ENCODE measurements at regions not wholly inside any gene's neighbourhood (a gene's known extent, or its start where the extent isn't known, plus 50 kb on each side); places are given as distances from the start of the nearest gene placed in this dataset.

- TF ChIP-seq, protein P1, sequence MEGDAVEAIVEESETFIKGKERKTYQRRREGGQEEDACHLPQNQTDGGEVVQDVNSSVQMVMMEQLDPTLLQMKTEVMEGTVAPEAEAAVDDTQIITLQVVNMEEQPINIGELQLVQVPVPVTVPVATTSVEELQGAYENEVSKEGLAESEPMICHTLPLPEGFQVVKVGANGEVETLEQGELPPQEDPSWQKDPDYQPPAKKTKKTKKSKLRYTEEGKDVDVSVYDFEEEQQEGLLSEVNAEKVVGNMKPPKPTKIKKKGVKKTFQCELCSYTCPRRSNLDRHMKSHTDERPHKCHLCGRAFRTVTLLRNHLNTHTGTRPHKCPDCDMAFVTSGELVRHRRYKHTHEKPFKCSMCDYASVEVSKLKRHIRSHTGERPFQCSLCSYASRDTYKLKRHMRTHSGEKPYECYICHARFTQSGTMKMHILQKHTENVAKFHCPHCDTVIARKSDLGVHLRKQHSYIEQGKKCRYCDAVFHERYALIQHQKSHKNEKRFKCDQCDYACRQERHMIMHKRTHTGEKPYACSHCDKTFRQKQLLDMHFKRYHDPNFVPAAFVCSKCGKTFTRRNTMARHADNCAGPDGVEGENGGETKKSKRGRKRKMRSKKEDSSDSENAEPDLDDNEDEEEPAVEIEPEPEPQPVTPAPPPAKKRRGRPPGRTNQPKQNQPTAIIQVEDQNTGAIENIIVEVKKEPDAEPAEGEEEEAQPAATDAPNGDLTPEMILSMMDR (conservative IDR thresholded peaks at IDR 0.05; ENCODE audit: low read depth, low read length), result no peak
- no peak for TF ChIP-seq EZH2 (IDR thresholded peaks at IDR 0.05; ENCODE audit: low read length, unreplicated experiment)
- TF ChIP-seq EZH2phosphoT487 (IDR thresholded peaks at IDR 0.05; ENCODE audit: borderline replicate concordance, low read length), result no peak
- no peaks in the 10 kb centered on the region for H3K4me1 ChIP-seq (ENCODE audit: insufficient read depth, low read length)
- POLR2A ChIA-PET (ENCODE audit: unreplicated experiment), result no interaction called here
- CTCF ChIA-PET, result no interaction called here
- no peak overlapping the region for H3K4me2 ChIP-seq (ENCODE audit: low read length)
- intact Hi-C loops (cut with micrococcal nuclease), result no loop called here
- ATAC-seq (no peak), DNase-seq (no peak)
- H3F3A ChIP-seq (ENCODE audit: low read length, unreplicated experiment), result no peaks in the 10 kb centered on the region
- no peak overlapping the region for H3K27ac ChIP-seq (ENCODE audit: low read length)
- no TSS peak for BruUV-seq (replicated peaks)
- no peaks in the 10 kb centered on the region for H3K79me2 ChIP-seq (ENCODE audit: low read length)
- peaks cover 25% of the 10 kb centered on the region for H3K9me3 ChIP-seq (ENCODE audit: low read length)
- no peaks in the 10 kb centered on the region for H4K20me1 ChIP-seq (ENCODE audit: low read length)
- no peaks in the 10 kb centered on the region for H3K27me3 ChIP-seq (ENCODE audit: low read length)
- H3K9me2 ChIP-seq (replicated peaks; ENCODE audit: low read length), result no peaks in the 10 kb centered on the region
- H2AFZ ChIP-seq (ENCODE audit: low read length), result no peak overlapping the region
- no peak overlapping the region for H3K9ac ChIP-seq (ENCODE audit: low read length)
- H3K4me3 ChIP-seq (ENCODE audit: low read length), result no peak overlapping the region
- H3K36me3 ChIP-seq (ENCODE audit: low read depth, low read length), result no peaks in the 10 kb centered on the region
Observed at GRCh38 chr20:40176098-40176841, 512.8 kb downstream of the MAFB start.

DNA sequence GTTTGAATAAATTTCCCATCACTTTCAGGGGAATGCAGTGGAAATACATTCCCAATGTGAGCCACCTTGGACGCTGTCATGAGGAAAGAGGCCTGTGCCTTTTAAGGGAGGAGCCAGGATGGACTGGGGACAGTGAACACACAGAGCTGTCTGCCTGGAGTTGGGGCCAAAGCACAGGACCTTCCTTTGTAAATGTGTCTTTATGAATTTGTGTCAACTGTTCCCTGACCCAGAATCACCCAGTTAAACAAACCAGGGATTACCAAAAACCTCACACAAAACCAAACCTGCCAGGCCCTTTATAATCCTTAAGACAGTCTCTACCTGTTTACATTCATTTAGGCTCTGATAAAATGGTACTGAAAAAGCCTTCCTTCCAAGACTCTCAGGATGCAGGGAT, 513.7 kb downstream of the MAFB start:
- no peaks in the 10 kb centered on the region for H3K79me2 ChIP-seq (ENCODE audit: low read length)
- H3K9me2 ChIP-seq (replicated peaks; ENCODE audit: low read length), result no peaks in the 10 kb centered on the region
- no peaks in the 10 kb centered on the region for H3K4me1 ChIP-seq (ENCODE audit: insufficient read depth, low read length)
- no peak for ATAC-seq
- H3K9me3 ChIP-seq (ENCODE audit: low read length), result peaks cover 25% of the 10 kb centered on the region
- no peak for DNase-seq
- no peaks in the 10 kb centered on the region for H3K36me3 ChIP-seq (ENCODE audit: low read depth, low read length)
- H3K9ac ChIP-seq (ENCODE audit: low read length), result no peak overlapping the region
- ChIA-PET POLR2A (ENCODE audit: unreplicated experiment) (no interaction called here), CTCF (no interaction called here)
- TF ChIP-seq EZH2 (IDR thresholded peaks at IDR 0.05; ENCODE audit: low read length, unreplicated experiment) (no peak), EZH2phosphoT487 (IDR thresholded peaks at IDR 0.05; ENCODE audit: borderline replicate concordance, low read length) (no peak)
- TF ChIP-seq, protein P1 (conservative IDR thresholded peaks at IDR 0.05; ENCODE audit: low read depth, low read length), result no peak
- no peak overlapping the region for H3K4me2 ChIP-seq (ENCODE audit: low read length)
- intact Hi-C loops (cut with micrococcal nuclease), result no loop called here
- no peak overlapping the region for H2AFZ ChIP-seq (ENCODE audit: low read length)
- H4K20me1 ChIP-seq (ENCODE audit: low read length), result no peaks in the 10 kb centered on the region
- H3F3A ChIP-seq (ENCODE audit: low read length, unreplicated experiment), result no peaks in the 10 kb centered on the region
- H3K4me3 ChIP-seq (ENCODE audit: low read length), result no peak overlapping the region
- no peaks in the 10 kb centered on the region for H3K27me3 ChIP-seq (ENCODE audit: low read length)
- no TSS peak for BruUV-seq (replicated peaks)
- no peak overlapping the region for H3K27ac ChIP-seq (ENCODE audit: low read length)

GRCh38 chr20:40173872-40174271, 515.2 kb downstream of the MAFB start:
- Histone ChIP-seq H3K4me2 (ENCODE audit: low read length) (no peak overlapping the region), H3K27me3 (ENCODE audit: low read length) (no peaks in the 10 kb centered on the region), H3K9ac (ENCODE audit: low read length) (no peak overlapping the region), H3K79me2 (ENCODE audit: low read length) (no peaks in the 10 kb centered on the region), H3K36me3 (ENCODE audit: low read depth, low read length) (no peaks in the 10 kb centered on the region), H3K9me3 (ENCODE audit: low read length) (peaks cover 25% of the 10 kb centered on the region), H3F3A (ENCODE audit: low read length, unreplicated experiment) (no peaks in the 10 kb centered on the region), H3K27ac (ENCODE audit: low read length) (no peak overlapping the region), H3K4me1 (ENCODE audit: insufficient read depth, low read length) (no peaks in the 10 kb centered on the region), H3K4me3 (ENCODE audit: low read length) (no peak overlapping the region), H3K9me2 (replicated peaks; ENCODE audit: low read length) (no peaks in the 10 kb centered on the region), H2AFZ (ENCODE audit: low read length) (no peak overlapping the region), H4K20me1 (ENCODE audit: low read length) (no peaks in the 10 kb centered on the region)
- TF ChIP-seq, protein P1 (conservative IDR thresholded peaks at IDR 0.05; ENCODE audit: low read depth, low read length), result no peak
- TF ChIP-seq EZH2 (IDR thresholded peaks at IDR 0.05; ENCODE audit: low read length, unreplicated experiment) (no peak), EZH2phosphoT487 (IDR thresholded peaks at IDR 0.05; ENCODE audit: borderline replicate concordance, low read length) (no peak)
- CTCF ChIA-PET, result no interaction called here
- POLR2A ChIA-PET (ENCODE audit: unreplicated experiment), result no interaction called here
- no TSS peak for BruUV-seq (replicated peaks)
- no peak for DNase-seq
- intact Hi-C loops (cut with micrococcal nuclease), result no loop called here
- ATAC-seq, result no peak
